Large intestine (tissue), 3 donors: ENCODE measurements at regions not wholly inside any gene's neighbourhood (a gene's known extent, or its start where the extent isn't known, plus 50 kb on each side); places are given as distances from the start of the nearest gene placed in this dataset.

Experiments used
- DNase-seq, 2 donors: peaks; one replicate each; pipeline versions ENCODE4 v3.0.0 to v3.0.0-alpha.2; 2013
- H3K27ac ChIP-seq: one replicate; pipeline ENCODE4 v1.5.1; 2013; ENCODE audit warnings: low read length
- H3K27me3 ChIP-seq: 2 replicates; pipeline ENCODE4 v1.6.1; 2013; ENCODE audit warnings: low read length; ENCODE audit not compliant: control insufficient read depth, insufficient read depth
- H3K36me3 ChIP-seq: 2 replicates; pipeline ENCODE4 v1.6.1; 2013; ENCODE audit warnings: low read length; ENCODE audit not compliant: control insufficient read depth, insufficient read depth
- H3K4me1 ChIP-seq: one replicate; pipeline ENCODE4 v1.6.1; 2013; ENCODE audit warnings: low read length; ENCODE audit not compliant: control insufficient read depth, insufficient read depth
- H3K4me3 ChIP-seq: one replicate; pipeline ENCODE4 v1.5.1; 2013; ENCODE audit warnings: low read length
- H3K9me3 ChIP-seq: one replicate; pipeline ENCODE4 v1.6.1; 2013; ENCODE audit warnings: mild to moderate bottlenecking, low read depth, low read length, moderate library complexity; ENCODE audit not compliant: control insufficient read depth
- WGBS: methylation state at CpG from one replicate; pipeline ENCODE4 v1.1.5; 2013; ENCODE audit warnings: low lambda C conversion rate; ENCODE audit not compliant: insufficient coverage; 5-methylcytosine and 5-hydroxymethylcytosine counted together

- DNase-seq = no peak
- no peak overlapping the region for H3K27ac ChIP-seq
- no peak overlapping the region for H3K4me3 ChIP-seq
- H3K27me3 ChIP-seq = no peaks in the 10 kb centered on the region
- no peaks in the 10 kb centered on the region for H3K9me3 ChIP-seq
- H3K36me3 ChIP-seq = no peaks in the 10 kb centered on the region
- no CpG with 5 or more reads among the region's 7 CpGs for WGBS
- H3K4me1 ChIP-seq = no peaks in the 10 kb centered on the region
Observed at GRCh38 chr2:47664817-47665216, 94.0 kb upstream of the KCNK12 start.

GRCh38 chr2:47662552-47662951 is 91.8 kb upstream of the KCNK12 start:
- Histone ChIP-seq H3K9me3 (no peaks in the 10 kb centered on the region), H3K27me3 (no peaks in the 10 kb centered on the region), H3K36me3 (no peaks in the 10 kb centered on the region), H3K4me3 (no peak overlapping the region), H3K27ac (no peak overlapping the region), H3K4me1 (no peaks in the 10 kb centered on the region)
- no peak for DNase-seq
- no CpG with 5 or more reads among the region's 1 CpG for WGBS

- no peaks in the 10 kb centered on the region for H3K9me3 ChIP-seq
- DNase-seq = no peak
- H3K27me3 ChIP-seq = no peaks in the 10 kb centered on the region
- H3K27ac ChIP-seq = no peak overlapping the region
- H3K4me3 ChIP-seq = no peak overlapping the region
- H3K36me3 ChIP-seq = no peaks in the 10 kb centered on the region
- WGBS = 94% methylated on average over 2 of the region's 6 CpGs
- H3K4me1 ChIP-seq = no peaks in the 10 kb centered on the region
Observed at GRCh38 chr2:47661310-47661709, 90.5 kb upstream of the KCNK12 start.

GRCh38 chr2:47660168-47660567 is 89.4 kb upstream of the KCNK12 start:
- H3K4me3 ChIP-seq = no peak overlapping the region
- no peaks in the 10 kb centered on the region for H3K36me3 ChIP-seq
- H3K4me1 ChIP-seq = no peaks in the 10 kb centered on the region
- DNase-seq = no peak
- H3K27me3 ChIP-seq = no peaks in the 10 kb centered on the region
- no peaks in the 10 kb centered on the region for H3K9me3 ChIP-seq
- H3K27ac ChIP-seq = no peak overlapping the region
- no CpG with 5 or more reads among the region's 3 CpGs for WGBS

GRCh38 chr2:47658646-47659320 is 88.0 kb upstream of the KCNK12 start:
- no CpG with 5 or more reads among the region's 9 CpGs for WGBS
- H3K9me3 ChIP-seq = no peaks in the 10 kb centered on the region
- peaks cover 9% of the 10 kb centered on the region for H3K4me1 ChIP-seq
- no peak for DNase-seq
- no peaks in the 10 kb centered on the region for H3K27me3 ChIP-seq
- no peak overlapping the region for H3K4me3 ChIP-seq
- H3K36me3 ChIP-seq = no peaks in the 10 kb centered on the region
- H3K27ac ChIP-seq = no peak overlapping the region

- no CpG with 5 or more reads among the region's 7 CpGs for WGBS
Observed at GRCh38 chr2:47657886-47658489, 87.2 kb upstream of the KCNK12 start.

GRCh38 chr2:47656715-47657600 is 86.2 kb upstream of the KCNK12 start:
- no peak for DNase-seq
- Histone ChIP-seq H3K27me3 (no peaks in the 10 kb centered on the region), H3K4me1 (peaks cover 9% of the 10 kb centered on the region), H3K36me3 (no peaks in the 10 kb centered on the region), H3K4me3 (no peak overlapping the region), H3K9me3 (no peaks in the 10 kb centered on the region), H3K27ac (no peak overlapping the region)
- no CpG with 5 or more reads among the region's 8 CpGs for WGBS

More at GRCh38 chr2:47657886-47658489, 87.2 kb upstream of the KCNK12 start:
- no peak overlapping the region for H3K27ac ChIP-seq
- no peak overlapping the region for H3K4me3 ChIP-seq
- DNase-seq = no peak
- H3K9me3 ChIP-seq = no peaks in the 10 kb centered on the region
- H3K27me3 ChIP-seq = no peaks in the 10 kb centered on the region
- H3K4me1 ChIP-seq = peaks cover 9% of the 10 kb centered on the region
- H3K36me3 ChIP-seq = no peaks in the 10 kb centered on the region

- DNase-seq = no peak
- H3K4me3 ChIP-seq = no peak overlapping the region
- H3K27ac ChIP-seq = no peak overlapping the region
- WGBS = no CpG with 5 or more reads among the region's 2 CpGs
- H3K9me3 ChIP-seq = no peaks in the 10 kb centered on the region
- H3K36me3 ChIP-seq = no peaks in the 10 kb centered on the region
- H3K4me1 ChIP-seq = peaks cover 9% of the 10 kb centered on the region
- H3K27me3 ChIP-seq = no peaks in the 10 kb centered on the region
Observed at GRCh38 chr2:47655563-47655880, 84.7 kb upstream of the KCNK12 start.

GRCh38 chr2:47654790-47655562 is 84.2 kb upstream of the KCNK12 start:
- peaks cover 9% of the 10 kb centered on the region for H3K4me1 ChIP-seq
- H3K27me3 ChIP-seq = no peaks in the 10 kb centered on the region
- no peak for DNase-seq
- peaks cover under 1% of the 10 kb centered on the region for H3K9me3 ChIP-seq
- no peak overlapping the region for H3K4me3 ChIP-seq
- H3K36me3 ChIP-seq = no peaks in the 10 kb centered on the region
- no peak overlapping the region for H3K27ac ChIP-seq
- WGBS = no CpG with 5 or more reads among the region's 15 CpGs
